AG04450 (cell line): ENCODE measurements at regions not wholly inside any gene's neighbourhood (a gene's known extent, or its start where the extent isn't known, plus 50 kb on each side); places are given as distances from the start of the nearest gene placed in this dataset.
"Not testable (repeated sequence)": the region's sequence is repeated elsewhere in the genome, so short reads cannot be mapped to it uniquely, and the experiment has no call there.

Source experiments
- CTCF ChIA-PET: fragments of 300-600, 350-600 bp; formaldehyde crosslinking; extraction: SDS; loops from one replicate; lab custom pipeline; 2022; ENCODE audit warnings: antibody characterized with exemption, inconsistent platforms; lab: Charles Lee
- POLR2A ChIA-PET: fragments of 350-600 bp; formaldehyde crosslinking; extraction: SDS; loops from one replicate; lab custom pipeline; 2021; ENCODE audit warnings: antibody characterized with exemption, inconsistent platforms; lab: Yijun Ruan, JAX
- DNase-seq: peaks from one replicate; pipeline ENCODE4 v3.0.0-alpha.2; 2011; ENCODE audit warnings: low read depth, low spot score
- H3K27ac ChIP-seq: one replicate; pipeline ENCODE4 v1.5.1; 2012; ENCODE audit warnings: low read depth, low read length, control low read depth
- H3K27me3 ChIP-seq: one replicate; pipeline ENCODE4 v1.6.0; 2012; ENCODE audit warnings: low read length; ENCODE audit not compliant: control insufficient read depth, insufficient read depth
- H3K4me3 ChIP-seq: 2 replicates; pipeline ENCODE4 v1.5.1; 2011; ENCODE audit warnings: mild to moderate bottlenecking, low read depth, low read length, control low read depth
- H3K9me3 ChIP-seq: 2 replicates; pipeline ENCODE4 v1.5.1; 2012; ENCODE audit warnings: low read length; ENCODE audit not compliant: control insufficient read depth, insufficient read depth
- TF ChIP-seq, protein P1 (sequence below): IDR thresholded peaks from 2 replicates; pipeline ENCODE4 v1.5.1; 2011; ENCODE audit warnings: low read depth, low read length, control low read depth, inconsistent platforms

DNA sequence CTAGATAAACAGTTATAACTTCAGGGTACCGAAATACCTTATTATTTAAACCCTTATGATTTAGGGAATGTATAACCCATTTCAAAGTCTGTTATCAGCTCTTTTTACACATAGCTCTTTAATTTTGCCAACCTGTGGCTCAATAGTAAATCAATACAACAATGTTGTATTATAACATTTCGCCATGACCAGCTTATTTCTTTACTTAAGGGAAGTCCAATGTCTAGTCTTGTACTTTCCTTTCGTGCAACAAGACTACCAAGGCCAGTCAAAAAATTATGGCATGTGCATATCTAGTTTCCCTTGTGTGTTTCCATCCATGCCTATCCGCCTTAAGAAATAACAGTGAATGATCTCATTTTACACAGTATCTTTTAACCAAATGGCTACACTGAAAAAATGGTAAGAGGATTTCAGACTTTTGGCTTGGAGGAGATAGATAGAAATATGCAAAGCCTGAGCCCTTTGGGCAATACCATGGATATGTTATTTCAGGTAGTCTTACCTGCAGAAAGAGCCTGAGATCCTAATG, 239.5 kb upstream of the RPS23 start:
- CTCF ChIA-PET, result no interaction called here
- TF ChIP-seq, protein P1, sequence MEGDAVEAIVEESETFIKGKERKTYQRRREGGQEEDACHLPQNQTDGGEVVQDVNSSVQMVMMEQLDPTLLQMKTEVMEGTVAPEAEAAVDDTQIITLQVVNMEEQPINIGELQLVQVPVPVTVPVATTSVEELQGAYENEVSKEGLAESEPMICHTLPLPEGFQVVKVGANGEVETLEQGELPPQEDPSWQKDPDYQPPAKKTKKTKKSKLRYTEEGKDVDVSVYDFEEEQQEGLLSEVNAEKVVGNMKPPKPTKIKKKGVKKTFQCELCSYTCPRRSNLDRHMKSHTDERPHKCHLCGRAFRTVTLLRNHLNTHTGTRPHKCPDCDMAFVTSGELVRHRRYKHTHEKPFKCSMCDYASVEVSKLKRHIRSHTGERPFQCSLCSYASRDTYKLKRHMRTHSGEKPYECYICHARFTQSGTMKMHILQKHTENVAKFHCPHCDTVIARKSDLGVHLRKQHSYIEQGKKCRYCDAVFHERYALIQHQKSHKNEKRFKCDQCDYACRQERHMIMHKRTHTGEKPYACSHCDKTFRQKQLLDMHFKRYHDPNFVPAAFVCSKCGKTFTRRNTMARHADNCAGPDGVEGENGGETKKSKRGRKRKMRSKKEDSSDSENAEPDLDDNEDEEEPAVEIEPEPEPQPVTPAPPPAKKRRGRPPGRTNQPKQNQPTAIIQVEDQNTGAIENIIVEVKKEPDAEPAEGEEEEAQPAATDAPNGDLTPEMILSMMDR, result no peak
- H3K9me3 ChIP-seq, result no peaks in the 10 kb centered on the region
- H3K4me3 ChIP-seq, result no peak overlapping the region
- peaks cover 3% of the 10 kb centered on the region for H3K27me3 ChIP-seq
- DNase-seq, result no peak
- no peak overlapping the region for H3K27ac ChIP-seq
- POLR2A ChIA-PET, result no interaction called here

DNA sequence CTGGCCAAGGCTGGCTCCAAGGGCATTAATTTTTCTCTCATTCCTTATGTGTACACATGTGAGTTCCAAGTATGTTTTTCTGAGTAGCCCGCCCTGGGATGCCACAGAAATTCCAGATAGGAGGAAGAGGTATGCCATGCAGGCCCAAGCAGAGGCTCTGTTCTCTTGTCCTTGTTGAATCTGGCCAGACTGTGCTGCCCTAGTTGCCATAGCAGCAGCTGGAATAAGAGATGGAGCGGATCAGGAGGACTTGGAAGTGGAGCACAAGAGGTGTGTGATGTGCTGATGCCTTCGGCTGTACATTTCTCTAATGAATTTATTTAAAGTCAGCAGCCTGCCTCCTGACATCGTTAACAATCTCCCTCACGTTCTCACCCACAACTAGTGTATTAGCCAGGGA, 235.6 kb upstream of the RPS23 start:
- Histone ChIP-seq H3K27ac (no peak overlapping the region), H3K27me3 (peaks cover 3% of the 10 kb centered on the region), H3K4me3 (no peak overlapping the region), H3K9me3 (no peaks in the 10 kb centered on the region)
- ChIA-PET CTCF (no interaction called here), POLR2A (no interaction called here)
- no peak for DNase-seq
- TF ChIP-seq, protein P1, result no peak

DNA sequence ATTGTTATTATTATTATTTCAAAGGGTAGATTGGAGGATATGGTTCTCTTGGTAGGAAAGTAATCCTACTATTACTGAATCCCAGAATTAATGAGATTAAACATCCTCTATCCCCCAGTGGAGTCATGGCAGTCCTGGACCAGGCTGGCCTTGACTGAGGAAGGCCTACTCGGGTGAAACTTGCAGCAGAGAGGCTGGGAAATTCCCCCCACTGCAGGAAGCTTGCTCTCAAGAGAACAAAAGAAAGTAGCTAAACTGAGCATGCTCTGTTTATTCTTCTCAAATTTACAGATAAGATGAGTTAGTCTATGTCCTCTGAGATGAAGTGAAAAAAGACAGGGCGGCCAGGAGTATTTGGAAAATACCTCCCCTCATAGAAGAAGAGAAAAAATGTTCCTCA, 233.9 kb upstream of the RPS23 start:
- H3K9me3 ChIP-seq, result no peaks in the 10 kb centered on the region
- peaks cover 3% of the 10 kb centered on the region for H3K27me3 ChIP-seq
- CTCF ChIA-PET, result no interaction called here
- no peak for DNase-seq
- POLR2A ChIA-PET, result no interaction called here
- TF ChIP-seq, protein P1, result no peak
- H3K4me3 ChIP-seq, result no peak overlapping the region
- no peak overlapping the region for H3K27ac ChIP-seq

DNA sequence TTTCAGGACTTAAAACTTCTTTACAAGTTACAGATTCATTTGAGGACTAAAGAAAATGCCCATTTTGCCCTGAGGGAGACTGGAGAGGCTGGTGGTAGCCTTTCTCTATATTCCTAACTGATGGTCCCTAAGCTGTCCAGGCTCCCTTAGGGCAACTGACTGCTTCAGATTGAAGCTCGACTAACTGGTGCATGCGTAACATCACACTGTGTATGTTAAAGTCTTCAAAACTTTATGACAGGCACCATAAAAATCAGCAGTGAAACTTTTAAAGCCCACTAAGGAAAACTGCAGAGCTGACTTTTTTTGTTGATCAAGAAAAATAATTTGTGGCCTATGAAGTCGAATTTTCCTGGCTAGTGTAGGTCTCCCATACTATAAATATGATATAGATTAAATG, 233.0 kb upstream of the RPS23 start:
- ChIA-PET CTCF (no interaction called here), POLR2A (no interaction called here)
- Histone ChIP-seq H3K4me3 (no peak overlapping the region), H3K27me3 (no peaks in the 10 kb centered on the region), H3K9me3 (no peaks in the 10 kb centered on the region), H3K27ac (no peak overlapping the region)
- DNase-seq, result no peak
- TF ChIP-seq, protein P1, result no peak

DNA sequence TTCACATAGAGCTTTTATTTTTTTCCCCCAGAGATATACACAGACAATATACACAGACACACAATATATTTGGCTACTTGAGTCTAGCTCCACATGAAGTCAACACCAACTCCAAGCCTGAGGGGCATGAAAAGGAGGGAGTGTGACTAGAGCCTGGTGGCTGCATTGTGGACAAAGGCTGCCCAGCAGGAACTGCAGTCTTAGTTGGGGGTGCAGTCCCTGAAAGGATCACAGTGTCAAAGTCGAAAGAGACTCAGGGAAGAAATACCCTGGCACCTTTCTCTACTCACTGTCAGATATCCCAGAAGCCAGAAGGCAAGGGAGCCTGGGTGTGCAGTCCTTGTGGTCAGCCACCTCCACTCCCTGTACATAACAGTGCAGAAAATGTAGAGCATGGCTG, 231.6 kb upstream of the RPS23 start:
- DNase-seq, result no peak
- CTCF ChIA-PET, result no interaction called here
- no peak overlapping the region for H3K27ac ChIP-seq
- no peaks in the 10 kb centered on the region for H3K9me3 ChIP-seq
- TF ChIP-seq, protein P1, result no peak
- POLR2A ChIA-PET, result no interaction called here
- H3K27me3 ChIP-seq, result no peaks in the 10 kb centered on the region
- H3K4me3 ChIP-seq, result no peak overlapping the region

DNA sequence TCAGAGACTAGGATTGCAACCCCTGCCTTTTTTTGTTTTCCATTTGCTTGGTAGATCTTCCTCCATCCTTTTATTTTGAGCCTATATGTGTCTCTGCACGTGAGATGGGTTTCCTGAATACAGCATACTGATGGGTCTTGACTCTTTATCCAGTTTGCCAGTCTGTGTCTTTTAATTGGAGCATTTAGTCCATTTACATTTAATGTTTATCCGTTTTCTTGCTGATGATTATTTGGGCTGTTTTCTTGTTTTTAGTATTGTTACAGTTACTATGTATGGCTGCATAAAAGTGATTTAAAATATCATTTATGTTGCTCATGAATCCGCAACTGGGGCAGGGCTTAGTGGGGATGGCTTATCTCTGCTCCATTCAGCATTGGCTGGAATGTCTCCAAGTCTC, 228.2 kb upstream of the RPS23 start:
- CTCF ChIA-PET, POLR2A ChIA-PET, H3K4me3 ChIP-seq, H3K9me3 ChIP-seq, DNase-seq, H3K27ac ChIP-seq, H3K27me3 ChIP-seq: not testable (repeated sequence)
